ENCODE measurements at regions not wholly inside any gene's neighbourhood (a gene's known extent, or its start where the extent isn't known, plus 50 kb on each side); places are given as distances from the start of the nearest gene placed in this dataset.

GRCh38 chr7:13532028-13532753 is 457.3 kb downstream of the ETV1 start:
- Mint-ChIP-seq H3K4me1 (peaks cover 6% of the 10 kb centered on the region), H3K4me3 (no peak overlapping the region), H3K9me3 (no peaks in the 10 kb centered on the region), H3K27me3 (ENCODE audit: low read depth) (no peaks in the 10 kb centered on the region), H3K36me3 (ENCODE audit: low read depth) (no peaks in the 10 kb centered on the region), H3K27ac (no peak overlapping the region)
- TF ChIP-seq, protein P1, sequence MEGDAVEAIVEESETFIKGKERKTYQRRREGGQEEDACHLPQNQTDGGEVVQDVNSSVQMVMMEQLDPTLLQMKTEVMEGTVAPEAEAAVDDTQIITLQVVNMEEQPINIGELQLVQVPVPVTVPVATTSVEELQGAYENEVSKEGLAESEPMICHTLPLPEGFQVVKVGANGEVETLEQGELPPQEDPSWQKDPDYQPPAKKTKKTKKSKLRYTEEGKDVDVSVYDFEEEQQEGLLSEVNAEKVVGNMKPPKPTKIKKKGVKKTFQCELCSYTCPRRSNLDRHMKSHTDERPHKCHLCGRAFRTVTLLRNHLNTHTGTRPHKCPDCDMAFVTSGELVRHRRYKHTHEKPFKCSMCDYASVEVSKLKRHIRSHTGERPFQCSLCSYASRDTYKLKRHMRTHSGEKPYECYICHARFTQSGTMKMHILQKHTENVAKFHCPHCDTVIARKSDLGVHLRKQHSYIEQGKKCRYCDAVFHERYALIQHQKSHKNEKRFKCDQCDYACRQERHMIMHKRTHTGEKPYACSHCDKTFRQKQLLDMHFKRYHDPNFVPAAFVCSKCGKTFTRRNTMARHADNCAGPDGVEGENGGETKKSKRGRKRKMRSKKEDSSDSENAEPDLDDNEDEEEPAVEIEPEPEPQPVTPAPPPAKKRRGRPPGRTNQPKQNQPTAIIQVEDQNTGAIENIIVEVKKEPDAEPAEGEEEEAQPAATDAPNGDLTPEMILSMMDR (IDR thresholded peaks at IDR 0.05; ENCODE audit: unreplicated experiment in 3 of 3) = no peak

DNA sequence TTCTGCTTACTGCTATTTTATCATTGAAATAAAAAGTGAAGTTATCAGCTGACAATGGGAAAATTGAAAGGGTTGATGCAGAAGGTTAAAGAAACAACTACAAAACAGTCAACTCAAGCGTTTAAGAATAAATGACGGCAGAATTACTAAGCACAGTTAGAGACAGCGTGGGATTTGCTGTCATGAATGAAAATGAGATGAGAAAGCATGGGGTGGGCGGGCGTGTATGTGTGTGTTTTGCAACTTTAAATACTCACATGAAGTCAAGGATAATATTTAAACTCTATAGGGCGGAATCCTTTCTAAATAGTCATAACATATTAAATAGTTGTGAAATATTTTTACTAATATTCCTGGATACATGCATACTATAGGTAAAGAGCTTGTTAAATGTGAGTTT is 450.8 kb downstream of the ETV1 start:
- Mint-ChIP-seq H3K27ac (no peak overlapping the region), H3K27me3 (ENCODE audit: low read depth) (no peaks in the 10 kb centered on the region), H3K4me1 (no peaks in the 10 kb centered on the region), H3K36me3 (ENCODE audit: low read depth) (no peaks in the 10 kb centered on the region), H3K9me3 (no peaks in the 10 kb centered on the region), H3K4me3 (no peak overlapping the region)
- TF ChIP-seq, protein P1 (IDR thresholded peaks at IDR 0.05; ENCODE audit: unreplicated experiment in 3 of 3) = no peak

DNA sequence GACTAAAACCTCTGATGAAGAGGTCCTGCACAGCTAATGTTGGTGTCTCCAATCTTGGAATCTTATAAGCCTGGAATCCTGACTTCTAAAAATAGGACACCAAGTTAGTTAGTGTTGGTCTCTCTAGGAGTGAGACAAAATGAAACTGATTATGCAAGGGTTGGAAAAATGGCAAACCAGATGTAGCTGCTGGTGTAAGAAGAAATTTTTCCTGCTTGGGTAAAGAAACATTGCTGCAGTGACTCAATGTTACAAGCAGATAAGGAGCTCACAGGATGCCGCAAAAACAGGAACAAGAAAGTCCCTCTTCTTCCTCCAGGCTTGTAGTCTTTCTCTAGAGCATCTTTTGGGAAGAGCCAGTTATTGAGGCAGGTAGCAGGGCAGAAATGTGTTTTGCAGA is 449.0 kb downstream of the ETV1 start:
- no peaks in the 10 kb centered on the region for H3K4me1 Mint-ChIP-seq
- TF ChIP-seq, protein P1 (IDR thresholded peaks at IDR 0.05; ENCODE audit: unreplicated experiment in 3 of 3) = no peak
- no peak overlapping the region for H3K27ac Mint-ChIP-seq
- no peak overlapping the region for H3K4me3 Mint-ChIP-seq
- H3K27me3 Mint-ChIP-seq (ENCODE audit: low read depth) = no peaks in the 10 kb centered on the region
- no peaks in the 10 kb centered on the region for H3K9me3 Mint-ChIP-seq
- H3K36me3 Mint-ChIP-seq (ENCODE audit: low read depth) = no peaks in the 10 kb centered on the region

DNA sequence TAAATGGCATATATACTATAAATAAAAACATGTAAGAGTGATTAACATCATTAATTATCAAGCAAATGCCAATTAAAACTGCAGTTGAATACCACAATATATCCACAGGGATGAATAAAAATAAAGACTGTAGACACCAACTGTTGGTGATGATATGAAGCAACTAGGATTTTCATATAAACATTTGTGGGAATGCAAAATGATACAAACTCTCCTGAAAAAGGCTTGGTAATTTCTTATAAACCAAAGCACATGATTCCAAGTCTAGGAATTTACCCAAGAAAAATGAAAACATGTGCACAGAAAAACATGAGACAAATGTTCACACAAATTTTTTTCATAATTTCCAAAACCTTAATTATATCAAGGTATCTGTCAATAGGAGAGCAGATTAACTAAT is 448.1 kb downstream of the ETV1 start:
- Mint-ChIP-seq H3K27ac (no peak overlapping the region), H3K9me3 (no peaks in the 10 kb centered on the region), H3K36me3 (ENCODE audit: low read depth) (no peaks in the 10 kb centered on the region), H3K4me3 (no peak overlapping the region), H3K4me1 (no peaks in the 10 kb centered on the region), H3K27me3 (ENCODE audit: low read depth) (no peaks in the 10 kb centered on the region)
- TF ChIP-seq, protein P1 (IDR thresholded peaks at IDR 0.05; ENCODE audit: unreplicated experiment in 3 of 3) = no peak

DNA sequence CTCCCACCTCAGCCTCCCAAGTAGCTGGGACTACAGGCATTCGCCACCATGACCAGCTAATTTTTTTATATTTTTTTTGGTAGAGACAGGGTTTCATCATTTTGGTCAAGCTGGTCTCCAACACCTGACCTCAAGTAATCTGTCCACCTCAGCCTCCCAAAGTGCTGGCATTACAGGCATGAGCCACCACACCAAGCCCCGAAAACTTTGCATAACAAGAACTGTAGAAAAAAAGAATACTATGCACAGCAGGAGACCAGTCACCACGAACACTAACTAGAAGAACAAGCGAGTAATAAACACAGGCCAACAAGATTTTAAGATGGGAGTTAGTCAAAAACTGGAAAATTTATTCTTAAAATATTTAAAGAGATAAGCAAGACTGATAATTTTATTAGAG is 447.0 kb downstream of the ETV1 start:
- Mint-ChIP-seq H3K4me1 (no peaks in the 10 kb centered on the region), H3K9me3 (no peaks in the 10 kb centered on the region), H3K27me3 (ENCODE audit: low read depth) (no peaks in the 10 kb centered on the region)

More for the DNA sequence above, 447.0 kb downstream of the ETV1 start:
- H3K4me3 Mint-ChIP-seq = no peak overlapping the region
- H3K36me3 Mint-ChIP-seq (ENCODE audit: low read depth) = no peaks in the 10 kb centered on the region
- no peak overlapping the region for H3K27ac Mint-ChIP-seq
- TF ChIP-seq, protein P1 (IDR thresholded peaks at IDR 0.05; ENCODE audit: unreplicated experiment in 3 of 3) = no peak
